ENCODE measurements at regions not wholly inside any gene's neighbourhood (a gene's known extent, or its start where the extent isn't known, plus 50 kb on each side); places are given as distances from the start of the nearest gene placed in this dataset.
A peak's percentile ranks its signal among the peaks of the same experiment; 100 is the strongest.
"Not testable (repeated sequence)": the region's sequence is repeated elsewhere in the genome, so short reads cannot be mapped to it uniquely, and the experiment has no call there.

DNA sequence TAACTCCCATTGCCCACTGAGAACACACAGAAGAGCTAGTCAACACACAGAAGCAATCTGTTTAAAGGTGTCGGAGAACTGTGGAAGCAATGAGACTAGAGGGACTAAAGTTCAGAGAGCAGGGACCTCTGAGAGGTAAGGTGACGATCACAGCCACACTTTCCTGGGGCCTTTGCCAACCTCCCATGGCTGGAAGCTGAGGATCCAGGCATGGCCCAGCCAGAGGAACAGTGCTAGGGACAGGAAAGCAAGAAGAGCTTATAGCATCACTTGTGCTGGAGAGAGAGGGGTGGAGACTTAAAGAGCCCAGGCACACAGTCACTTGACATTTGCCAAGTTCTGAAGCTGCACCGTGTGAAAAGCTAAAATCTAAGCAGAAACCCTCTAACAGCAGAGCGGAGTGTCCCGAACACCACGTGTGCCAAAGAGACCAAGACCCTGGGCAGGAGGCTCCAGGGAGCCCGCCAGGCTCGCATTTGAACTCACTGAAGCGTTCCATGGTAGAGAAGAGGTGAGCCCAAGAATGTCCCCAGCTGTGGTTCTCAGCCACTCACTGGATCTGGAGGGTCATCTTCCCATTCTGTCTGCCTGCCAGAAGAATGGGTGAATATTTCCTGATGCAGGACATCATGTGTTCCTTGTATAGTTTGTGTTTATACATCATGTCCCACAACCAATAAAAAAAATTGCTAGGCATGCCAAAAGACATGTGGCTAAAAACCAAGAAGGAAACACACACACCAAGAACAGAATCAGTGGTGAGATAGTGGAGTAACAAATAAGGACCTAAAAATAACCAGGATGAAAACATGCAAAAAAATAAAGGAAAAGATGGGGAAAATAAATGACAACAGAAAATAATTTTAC lies 174.0 kb upstream of the C14orf180 start:
- DNase-seq = no peak

DNA sequence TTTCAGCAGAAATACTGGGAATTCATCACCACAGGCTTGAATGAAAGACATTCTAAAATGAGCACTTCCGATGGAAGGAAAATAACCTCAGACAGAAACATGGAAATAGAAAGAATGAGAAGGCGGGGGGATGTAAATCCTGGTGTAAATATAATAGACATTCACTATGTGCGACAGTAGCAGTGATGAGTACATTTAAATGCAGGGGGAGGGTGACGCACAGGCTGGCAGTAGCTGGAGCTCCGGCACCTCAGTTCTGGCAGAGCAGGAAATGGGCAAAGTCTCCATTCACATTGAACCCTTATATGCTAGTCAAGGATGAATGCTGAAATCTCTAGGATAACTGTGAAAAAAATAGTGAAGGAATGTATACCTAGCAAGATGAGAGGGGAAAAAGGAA lies 172.7 kb upstream of the C14orf180 start:
- DNase-seq = no peak

DNA sequence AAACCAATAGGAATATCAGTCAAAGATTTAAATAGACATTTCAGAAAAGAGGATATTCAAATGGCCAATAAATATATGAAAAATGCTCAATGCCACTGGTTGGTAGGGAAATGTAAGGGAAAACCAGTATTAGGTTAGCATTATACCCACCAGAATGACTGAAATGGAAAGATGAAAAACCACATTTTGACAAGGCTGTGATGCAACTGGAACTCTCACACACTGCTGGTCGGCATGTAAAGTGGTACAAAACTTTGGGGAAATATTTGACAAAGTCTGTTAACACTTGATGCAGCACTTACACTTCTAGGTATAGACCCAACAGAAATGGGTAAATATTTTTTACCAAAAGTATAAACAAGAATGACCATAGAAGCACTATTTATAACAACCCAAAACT lies 163.2 kb upstream of the C14orf180 start:
- no peak for DNase-seq

DNA sequence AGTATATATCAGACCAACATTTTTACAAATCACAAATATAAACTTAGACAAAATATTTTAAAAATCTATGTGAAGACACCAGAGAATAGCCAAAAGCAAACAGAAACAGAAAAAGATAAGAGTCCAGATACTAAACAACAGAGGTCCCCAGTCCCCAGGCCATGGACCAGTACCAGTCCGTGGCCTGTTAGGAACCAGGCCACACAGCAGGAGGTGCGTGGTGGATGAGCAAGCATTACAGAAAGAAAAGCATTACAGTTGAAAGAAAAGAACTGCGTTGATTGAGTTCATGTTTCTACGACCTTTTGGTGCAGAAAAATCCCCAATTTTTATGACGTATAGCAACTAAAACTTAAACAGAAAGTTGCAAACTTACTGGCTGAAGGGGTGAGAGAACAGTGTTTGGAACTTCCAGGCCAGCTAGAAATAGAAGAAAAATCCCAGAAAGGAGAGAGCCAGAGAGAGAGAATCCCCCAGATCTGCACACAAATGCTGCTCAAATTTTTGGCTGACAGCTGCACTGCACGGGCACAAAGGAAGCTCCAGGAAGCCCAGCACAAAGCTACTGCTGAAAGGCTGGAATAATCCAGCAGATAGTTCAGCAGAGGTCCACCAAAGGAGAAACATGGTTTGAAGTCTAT lies 159.6 kb upstream of the C14orf180 start:
- DNase-seq = peak; percentile 62

DNA sequence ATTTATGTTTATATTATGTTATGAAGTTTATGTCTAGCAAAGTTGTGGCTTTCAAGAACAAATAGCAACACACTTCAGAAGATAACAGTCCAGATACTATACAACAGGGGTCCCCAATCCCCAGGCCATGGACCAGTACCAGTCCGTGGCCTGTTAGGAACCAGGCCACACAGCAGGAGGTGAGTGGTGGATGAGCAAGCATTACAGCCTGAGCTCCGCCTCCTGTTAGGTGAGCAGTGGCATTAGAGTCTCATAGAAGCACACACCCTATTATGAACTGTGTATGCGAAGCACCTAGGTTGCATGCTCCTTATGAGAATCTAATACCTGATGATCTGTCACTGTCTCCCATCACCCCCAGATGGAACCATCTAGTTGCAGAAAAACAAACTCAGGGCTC lies 159.0 kb upstream of the C14orf180 start:
- not testable (repeated sequence) for DNase-seq

DNA sequence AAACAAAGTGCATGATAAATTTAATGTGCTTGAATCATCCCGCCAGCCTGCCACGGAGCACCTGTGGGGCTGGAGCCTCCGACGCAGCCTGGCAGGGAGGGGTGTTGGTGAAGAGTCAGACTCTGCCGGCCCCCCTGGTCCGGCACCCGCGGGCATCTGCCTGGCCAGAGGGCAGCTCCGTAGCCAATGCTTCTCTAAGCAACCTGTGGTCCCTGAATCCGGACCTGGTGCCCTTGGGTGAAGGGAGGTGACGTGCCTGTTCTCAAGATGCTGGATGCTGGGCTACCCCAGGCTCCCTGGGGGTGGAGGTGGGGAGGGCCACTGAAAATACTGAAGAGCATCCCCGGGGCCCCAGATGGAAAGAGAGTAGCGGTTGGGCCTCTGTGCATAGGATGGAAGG lies 158.6 kb upstream of the C14orf180 start:
- DNase-seq = no peak

DNA sequence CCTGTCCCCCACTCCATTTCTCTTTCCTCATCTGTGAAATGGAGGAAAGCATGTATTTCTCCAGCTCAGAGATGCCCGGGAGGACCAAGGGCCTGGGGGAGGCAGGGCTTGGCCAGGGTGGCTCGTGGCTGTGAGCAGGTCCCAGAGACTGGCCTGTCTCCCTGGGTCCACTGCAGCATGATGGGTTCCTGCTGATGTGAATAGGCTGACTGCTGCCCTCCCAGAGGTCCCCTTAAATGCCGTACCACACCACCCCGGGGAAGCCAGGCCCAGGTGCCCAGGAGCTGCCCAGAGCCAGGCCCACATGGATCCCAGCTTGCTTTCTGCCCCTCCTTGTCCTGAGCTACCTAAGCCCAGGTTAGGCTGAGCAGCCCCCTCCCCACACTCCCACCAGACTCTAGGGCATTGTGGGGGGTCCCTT lies 158.2 kb upstream of the C14orf180 start:
- DNase-seq = no peak

DNA sequence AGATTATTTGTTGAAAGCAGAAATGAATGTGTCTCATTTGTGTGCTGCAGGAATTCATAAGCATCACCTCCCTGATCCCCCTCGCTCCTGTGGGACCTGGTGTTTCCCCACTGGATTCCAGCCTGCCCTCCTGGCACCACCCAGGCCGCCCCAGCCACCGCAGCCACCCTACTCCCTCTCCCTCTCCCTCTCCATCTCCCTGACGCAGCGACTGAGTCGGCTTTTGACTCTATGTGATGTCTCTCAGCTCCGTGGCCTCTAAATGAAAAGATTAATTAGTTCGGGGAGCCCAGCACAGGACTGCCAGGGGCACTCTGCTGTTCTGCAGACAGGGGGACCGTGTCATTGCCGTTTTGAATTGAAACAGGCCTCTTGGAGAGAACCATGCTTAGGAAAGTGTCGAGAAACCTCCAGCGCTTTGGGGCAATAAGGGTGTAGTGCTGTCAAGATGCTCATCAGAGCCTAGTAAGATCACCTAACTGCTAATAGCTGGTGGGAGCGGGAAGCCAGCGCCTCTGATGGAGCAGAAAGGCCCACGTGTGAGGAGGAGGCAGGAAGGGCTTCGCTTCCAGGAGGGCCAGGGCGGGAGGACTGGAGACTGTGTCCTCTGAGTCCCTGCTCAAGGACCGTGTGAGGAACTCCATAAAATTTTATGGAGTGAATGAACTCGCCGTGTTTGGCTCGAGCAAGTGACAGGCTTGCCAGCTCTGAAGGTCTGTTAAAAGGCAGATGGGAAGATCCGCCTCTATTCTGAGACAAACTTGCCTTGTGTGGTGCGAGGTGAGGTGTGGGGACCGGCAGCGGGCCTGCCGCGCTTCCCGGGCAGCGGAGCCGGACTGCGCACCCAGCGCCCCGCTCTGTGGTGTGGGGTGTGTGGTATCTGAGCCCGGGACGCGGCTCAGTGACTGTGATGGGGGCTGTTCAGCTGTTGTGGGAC lies 157.4 kb upstream of the C14orf180 start:
- DNase-seq = peak; percentile 95

DNA sequence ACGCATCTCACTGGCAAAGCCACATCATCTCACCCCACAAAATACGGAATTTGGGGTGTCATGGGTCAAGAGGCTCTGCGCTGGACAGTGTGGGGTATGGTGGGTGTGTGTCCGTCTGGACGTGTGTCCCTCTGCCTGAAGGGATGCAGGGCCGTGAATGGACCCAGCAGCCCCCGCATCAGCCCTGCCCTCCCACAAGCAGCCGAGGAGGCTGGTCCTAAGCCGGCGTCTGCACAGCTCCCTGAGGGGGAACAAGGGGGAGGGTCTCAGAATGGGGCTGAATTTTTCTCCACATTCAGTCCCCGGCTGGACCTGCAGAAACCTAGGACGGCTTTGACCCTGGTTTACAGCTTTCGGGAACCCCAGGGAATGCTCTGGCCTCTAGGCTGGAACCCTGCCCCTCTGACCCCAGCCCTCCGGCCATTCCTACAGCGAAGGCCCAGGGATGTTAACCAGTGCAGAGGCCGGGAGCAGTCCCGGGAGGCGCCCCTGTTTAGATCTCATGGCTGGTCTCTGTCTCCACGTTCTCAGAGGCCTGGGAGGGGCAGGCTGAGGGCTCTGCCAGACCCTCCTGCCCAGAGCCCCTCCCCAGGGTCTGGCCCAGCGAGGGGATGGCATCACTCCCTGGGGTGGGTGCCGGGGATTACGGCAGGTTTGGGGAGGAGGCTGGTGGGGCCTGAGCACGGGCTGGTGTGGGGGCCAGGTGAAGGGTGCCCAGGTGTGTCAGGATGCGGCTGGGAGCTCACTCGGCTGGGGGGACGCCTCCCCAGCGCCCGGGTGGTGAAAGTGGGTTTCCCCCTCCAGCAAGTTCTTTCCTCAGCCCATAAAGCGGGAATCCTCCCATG lies 156.5 kb upstream of the C14orf180 start:
- peak; percentile 49 for DNase-seq

DNA sequence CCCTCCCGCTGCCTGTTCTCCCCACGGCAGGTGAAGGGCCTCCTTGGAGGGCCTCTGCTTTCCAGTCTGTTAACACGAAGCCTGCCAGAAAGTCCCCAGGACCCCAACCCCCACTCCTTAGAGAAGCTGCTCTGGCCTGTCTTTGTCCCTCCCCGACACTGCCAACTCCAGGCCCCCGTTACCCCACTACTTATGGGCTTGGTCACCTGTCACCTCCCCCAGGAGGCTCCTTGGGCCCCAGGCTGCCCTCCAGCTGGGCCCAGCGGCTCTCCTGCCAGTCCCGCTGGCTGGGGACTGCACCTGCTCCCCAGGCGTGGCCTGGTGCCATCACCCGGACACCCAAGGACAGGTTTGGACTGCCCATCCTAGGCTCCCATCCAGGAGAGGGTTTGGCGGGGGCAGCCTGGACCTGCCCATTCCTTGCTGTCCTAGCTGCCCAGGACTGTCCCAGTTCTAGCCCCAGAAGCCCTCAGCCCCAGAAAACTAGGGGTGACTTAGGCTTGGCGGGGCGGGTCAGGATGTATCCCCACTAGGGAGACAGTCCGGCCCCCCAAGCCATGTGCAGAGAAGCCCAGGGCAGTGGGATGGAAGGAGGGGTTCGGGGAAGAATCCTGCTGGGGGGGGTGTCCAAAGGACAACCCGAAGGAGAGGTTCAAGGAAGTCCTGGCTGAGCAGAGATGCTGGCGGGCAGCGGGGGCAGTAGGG lies 155.7 kb upstream of the C14orf180 start:
- DNase-seq = peak; percentile 74

DNA sequence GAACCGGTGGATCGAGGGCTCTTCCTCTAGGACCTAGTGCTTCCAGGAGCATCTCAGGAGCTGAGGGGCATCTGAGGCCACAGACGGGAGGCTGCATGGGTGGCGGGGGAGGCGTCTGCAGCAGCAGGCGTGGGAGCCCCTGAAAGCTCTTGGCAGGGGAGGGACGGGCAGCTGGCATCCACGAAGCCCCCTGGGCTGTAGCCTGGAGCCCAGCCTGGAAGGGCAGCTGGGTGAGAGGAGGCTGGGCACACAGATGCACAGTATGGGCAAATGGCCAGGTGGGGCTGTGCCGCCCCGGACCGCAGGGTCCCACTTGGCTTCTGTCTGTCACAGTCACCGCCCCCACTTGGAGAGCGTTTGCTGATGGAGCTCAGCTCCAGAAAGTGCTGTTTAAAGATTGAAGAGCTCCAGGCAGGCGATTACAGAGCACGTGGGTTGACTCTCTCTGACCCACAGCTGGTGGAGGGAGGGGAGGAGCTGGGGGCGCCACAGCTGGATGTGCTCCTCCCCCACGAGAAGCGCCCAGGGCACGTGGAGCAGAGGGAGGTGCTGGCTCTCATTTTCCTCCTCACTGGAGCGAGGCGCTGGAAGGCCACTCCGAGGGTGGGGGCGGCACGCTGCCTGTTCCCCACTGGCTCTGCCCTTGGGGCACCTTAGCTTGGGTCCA lies 155.0 kb upstream of the C14orf180 start:
- DNase-seq = peak; percentile 100

DNA sequence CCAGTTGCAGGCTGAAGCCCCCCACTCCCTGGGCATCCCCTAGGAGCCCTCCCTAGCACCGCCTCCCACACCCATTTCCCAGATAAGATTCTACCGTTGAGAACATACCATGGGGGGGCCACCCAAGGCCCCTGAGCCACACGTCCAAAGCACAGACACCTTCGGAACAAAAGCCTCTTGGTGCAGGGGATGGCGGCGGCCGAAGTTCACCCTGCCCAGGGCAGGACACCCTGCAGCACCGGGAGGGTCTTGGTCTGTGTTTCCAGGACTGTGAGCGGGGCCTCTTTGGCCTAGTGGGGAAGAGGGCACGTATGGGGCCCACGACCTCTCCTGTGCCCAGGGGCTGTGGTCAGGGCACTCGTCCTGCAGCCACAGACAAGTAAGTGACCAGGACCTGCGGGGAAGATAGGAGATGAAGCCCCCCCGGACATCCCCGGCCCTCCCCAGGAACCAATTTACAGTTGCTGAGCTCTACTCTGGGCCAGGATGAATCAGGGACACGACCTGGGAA lies 154.3 kb upstream of the C14orf180 start:
- no peak for DNase-seq

DNA sequence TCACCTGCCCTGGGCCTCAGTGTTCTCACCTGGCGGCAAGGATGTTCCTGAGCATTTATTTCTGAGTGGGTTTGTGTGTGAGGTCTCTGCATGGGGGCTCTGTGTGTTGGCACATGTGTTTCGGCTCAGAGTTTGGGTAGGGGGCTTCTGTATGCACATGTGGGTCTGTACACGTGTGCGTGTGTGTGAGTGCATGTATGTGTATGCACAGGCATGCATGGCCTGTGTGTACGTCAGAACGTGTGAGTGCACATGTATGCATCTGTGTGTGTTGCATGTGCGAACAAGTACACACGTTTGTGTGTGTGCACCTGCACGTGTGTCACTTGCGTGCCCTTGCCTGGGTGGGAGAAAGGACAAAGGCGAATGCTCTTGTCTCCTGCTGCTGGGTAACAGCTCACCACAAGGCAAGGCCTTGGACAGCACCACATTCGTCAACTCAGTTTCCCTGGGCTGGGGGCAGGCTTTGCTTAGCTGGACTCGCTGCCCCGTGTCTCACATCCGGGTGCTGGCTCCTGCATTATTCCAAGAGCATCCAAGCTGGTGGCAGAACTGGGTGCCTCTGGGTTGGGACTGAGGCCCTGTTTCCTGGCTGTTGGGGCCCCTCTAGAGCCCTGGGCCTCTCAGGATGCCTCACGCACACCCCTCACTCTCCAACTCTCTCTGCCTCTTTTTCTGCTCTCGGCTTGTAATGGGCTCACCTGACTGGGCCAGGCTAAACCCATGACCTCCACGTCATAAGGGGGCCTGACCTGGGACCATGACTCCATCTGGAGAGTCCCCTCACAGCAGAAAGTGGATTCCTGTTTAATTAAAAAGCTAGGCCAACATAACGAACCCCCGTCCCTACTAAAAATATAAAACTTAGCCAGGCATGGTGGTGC lies 153.6 kb upstream of the C14orf180 start:
- no peak for DNase-seq

DNA sequence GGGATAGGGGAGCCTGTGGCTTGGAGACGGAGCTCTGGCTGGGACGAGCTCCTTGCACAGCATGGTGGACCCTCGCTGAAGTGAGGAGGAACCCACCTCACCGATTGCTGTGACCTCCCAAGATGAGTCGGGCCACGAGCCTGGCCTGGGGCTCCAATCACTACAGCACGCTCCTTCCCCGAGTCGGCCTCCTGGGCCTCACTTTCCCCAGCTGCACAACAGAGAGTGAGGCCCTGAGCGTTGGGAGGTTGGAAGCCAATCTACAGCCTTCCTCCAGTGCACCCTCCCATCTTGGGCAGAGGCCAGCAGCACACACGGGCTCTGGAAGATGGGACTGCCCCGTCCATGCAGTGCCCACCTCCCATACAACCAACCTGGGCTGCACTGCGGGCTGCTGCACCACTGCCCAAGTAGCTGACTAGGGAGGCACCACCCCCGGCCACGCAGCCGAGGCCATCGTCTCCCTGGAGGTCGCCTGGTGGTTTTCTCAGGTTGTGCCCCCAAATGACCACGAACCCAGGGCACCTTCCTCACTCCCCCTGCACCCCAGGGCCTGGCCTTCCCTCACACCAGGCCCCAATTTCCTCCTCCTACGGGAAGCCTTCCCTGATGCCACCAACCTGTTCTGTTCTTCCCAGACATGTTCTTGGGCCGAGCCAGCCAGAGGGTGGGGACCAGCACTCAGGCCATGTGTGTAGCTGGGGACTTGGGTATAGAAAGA lies 152.3 kb upstream of the C14orf180 start:
- no peak for DNase-seq

DNA sequence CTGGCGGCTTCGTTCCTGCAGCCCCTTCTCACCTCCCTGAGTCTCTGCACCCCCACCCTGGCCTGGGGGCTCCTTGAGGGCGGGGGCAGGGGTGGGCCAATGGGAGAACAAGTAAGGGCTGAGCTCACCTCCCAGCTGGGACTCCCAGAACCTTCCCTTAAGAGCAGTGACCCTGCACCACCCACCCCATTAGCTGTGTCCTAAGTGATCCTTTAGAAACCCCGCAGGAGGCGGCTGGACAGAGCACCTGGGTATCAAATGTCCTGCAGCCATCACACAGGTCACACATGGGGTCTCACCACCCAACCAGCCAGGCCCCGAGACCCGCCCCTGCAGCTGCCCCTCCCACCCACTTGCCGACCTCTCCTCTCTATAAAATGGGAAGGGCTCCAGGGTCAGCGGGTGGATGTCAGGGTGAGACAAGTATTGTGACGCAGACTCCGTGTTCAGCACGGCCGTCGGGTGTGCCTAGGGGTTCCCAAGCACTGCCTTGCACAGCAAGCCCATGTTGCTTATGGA lies 151.2 kb upstream of the C14orf180 start:
- no peak for DNase-seq

DNA sequence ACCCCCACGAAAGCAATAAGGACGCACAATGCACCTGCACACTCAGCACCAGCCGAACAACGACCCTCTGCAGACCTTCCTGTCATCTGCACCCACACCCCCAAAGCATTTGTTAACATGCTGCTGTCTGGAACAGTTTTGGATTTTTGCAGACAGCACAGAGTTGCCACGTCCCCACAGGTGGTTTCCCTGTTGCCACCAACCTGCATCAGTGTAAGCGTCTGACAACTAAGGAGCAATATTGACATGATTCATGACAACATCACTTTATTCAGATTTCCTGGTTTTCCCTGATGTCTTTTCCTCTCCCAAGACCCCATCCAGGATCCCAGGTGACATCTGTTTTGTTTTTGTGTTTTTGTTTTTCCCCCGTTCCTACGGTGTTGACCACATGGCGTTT lies 150.7 kb upstream of the C14orf180 start:
- no peak for DNase-seq

DNA sequence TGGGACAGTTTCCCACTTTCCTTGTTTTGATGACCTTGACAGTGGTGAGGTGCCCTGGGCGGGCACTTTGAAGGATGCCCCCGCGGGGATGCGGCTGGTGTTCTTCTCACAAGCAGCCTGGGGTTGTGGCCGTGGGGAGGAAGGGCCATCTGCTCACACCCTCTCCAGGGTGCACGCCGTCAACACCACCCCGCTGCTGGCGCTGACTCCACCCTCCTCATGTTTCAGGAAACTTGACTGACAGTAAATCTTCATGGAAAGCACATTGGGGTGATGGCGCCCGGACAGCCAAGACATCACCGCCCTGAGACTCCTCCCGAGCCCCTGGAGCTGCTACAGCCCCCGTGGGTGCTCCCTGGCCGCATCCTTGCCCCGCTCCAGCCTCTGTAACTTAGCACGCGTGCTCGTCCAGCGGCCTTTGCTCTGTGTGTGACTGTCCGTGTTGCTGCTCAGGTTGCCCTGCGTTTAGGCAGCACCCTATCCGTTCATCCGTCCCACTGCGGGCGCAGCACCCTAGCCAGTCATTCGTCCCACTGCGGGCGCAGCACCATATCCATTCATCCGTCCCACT lies 150.2 kb upstream of the C14orf180 start:
- DNase-seq = no peak

DNA sequence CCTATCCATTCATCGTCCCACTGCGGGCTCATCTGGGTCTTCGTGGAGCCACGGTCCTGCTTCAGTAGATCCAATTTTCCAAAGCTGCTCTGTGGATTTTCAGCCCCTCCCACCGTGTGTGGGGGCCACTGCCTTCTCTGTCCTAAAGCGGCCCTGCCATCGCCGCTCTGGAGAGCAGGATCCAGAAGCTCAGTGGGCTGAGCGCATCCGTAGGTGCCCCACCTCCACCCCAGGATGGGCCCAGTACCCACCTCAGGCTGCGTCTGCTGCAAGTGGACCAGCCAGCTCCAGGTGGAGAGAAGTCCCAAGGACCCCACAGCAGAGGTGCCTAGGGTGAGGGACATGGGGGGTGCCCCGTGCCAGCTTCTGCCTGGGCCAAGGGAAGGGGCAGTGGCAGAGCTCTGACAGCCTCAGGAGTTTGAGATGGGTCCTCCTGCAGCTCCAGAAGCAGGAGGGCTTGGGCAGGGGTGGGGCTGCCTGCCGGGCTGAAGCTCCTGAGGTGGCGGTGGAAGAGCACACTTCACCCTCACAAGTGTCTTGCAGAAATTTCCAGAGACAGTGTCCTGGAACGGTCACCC lies 148.1 kb upstream of the C14orf180 start:
- DNase-seq = no peak

Data from NCI-H446 treated with DMSO at 0.1 percent for 48 hours (cell line).